ENCODE measurements at regions not wholly inside any gene's neighbourhood (a gene's known extent, or its start where the extent isn't known, plus 50 kb on each side); places are given as distances from the start of the nearest gene placed in this dataset.

- Mint-ChIP-seq H3K36me3 (no peaks in the 10 kb centered on the region), H3K27me3 (ENCODE audit: insufficient read depth, low read depth) (no peaks in the 10 kb centered on the region), H3K4me1 (peaks cover 25% of the 10 kb centered on the region), H3K27ac (no peak overlapping the region), H3K4me3 (no peak overlapping the region), H3K9me3 (peaks cover 5% of the 10 kb centered on the region)
- no peak overlapping the region for H3K4me3 ChIP-seq
- H3K36me3 ChIP-seq: no peaks in the 10 kb centered on the region
- no peak overlapping the region for H3K9ac ChIP-seq
- TF ChIP-seq EZH2 (IDR thresholded peaks at IDR 0.05) (no peak), EZH2phosphoT487 (IDR thresholded peaks at IDR 0.05) (no peak)
- TF ChIP-seq, protein P1, sequence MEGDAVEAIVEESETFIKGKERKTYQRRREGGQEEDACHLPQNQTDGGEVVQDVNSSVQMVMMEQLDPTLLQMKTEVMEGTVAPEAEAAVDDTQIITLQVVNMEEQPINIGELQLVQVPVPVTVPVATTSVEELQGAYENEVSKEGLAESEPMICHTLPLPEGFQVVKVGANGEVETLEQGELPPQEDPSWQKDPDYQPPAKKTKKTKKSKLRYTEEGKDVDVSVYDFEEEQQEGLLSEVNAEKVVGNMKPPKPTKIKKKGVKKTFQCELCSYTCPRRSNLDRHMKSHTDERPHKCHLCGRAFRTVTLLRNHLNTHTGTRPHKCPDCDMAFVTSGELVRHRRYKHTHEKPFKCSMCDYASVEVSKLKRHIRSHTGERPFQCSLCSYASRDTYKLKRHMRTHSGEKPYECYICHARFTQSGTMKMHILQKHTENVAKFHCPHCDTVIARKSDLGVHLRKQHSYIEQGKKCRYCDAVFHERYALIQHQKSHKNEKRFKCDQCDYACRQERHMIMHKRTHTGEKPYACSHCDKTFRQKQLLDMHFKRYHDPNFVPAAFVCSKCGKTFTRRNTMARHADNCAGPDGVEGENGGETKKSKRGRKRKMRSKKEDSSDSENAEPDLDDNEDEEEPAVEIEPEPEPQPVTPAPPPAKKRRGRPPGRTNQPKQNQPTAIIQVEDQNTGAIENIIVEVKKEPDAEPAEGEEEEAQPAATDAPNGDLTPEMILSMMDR (IDR thresholded peaks at IDR 0.05): no peak
- H3K4me2 ChIP-seq: no peak overlapping the region
- H3K9me3 ChIP-seq (ENCODE audit: low read depth): no peaks in the 10 kb centered on the region
- no peak overlapping the region for H3K27ac ChIP-seq
- no peaks in the 10 kb centered on the region for H3K79me2 ChIP-seq (ENCODE audit: low read depth)
- no peak for DNase-seq (ENCODE audit: low spot score)
- no peaks in the 10 kb centered on the region for H4K20me1 ChIP-seq (ENCODE audit: low read depth)
- peaks cover 37% of the 10 kb centered on the region for H3K4me1 ChIP-seq
- H3K27me3 ChIP-seq: no peaks in the 10 kb centered on the region
- no peak overlapping the region for H2AFZ ChIP-seq (replicated peaks)
- H3F3A ChIP-seq (ENCODE audit: low read depth): peaks cover 28% of the 10 kb centered on the region
Measured at GRCh38 chr12:92463171-92463570, 239.6 kb upstream of the PLEKHG7 start.

GRCh38 chr12:92462527-92462926 is 240.3 kb upstream of the PLEKHG7 start:
- Histone ChIP-seq H3K27ac (no peak overlapping the region), H3K9ac (no peak overlapping the region), H3K9me3 (ENCODE audit: low read depth) (no peaks in the 10 kb centered on the region), H2AFZ (replicated peaks) (no peak overlapping the region), H3K36me3 (no peaks in the 10 kb centered on the region), H4K20me1 (ENCODE audit: low read depth) (no peaks in the 10 kb centered on the region), H3K4me3 (no peak overlapping the region), H3K4me1 (peaks cover 33% of the 10 kb centered on the region), H3K27me3 (no peaks in the 10 kb centered on the region), H3K4me2 (no peak overlapping the region), H3K79me2 (ENCODE audit: low read depth) (no peaks in the 10 kb centered on the region), H3F3A (ENCODE audit: low read depth) (peaks cover 28% of the 10 kb centered on the region)
- Mint-ChIP-seq H3K4me3 (no peak overlapping the region), H3K27me3 (ENCODE audit: insufficient read depth, low read depth) (no peaks in the 10 kb centered on the region), H3K9me3 (peaks cover 5% of the 10 kb centered on the region), H3K4me1 (peaks cover 25% of the 10 kb centered on the region), H3K36me3 (no peaks in the 10 kb centered on the region), H3K27ac (no peak overlapping the region)
- DNase-seq (ENCODE audit: low spot score): no peak
- no peak for TF ChIP-seq EZH2 (IDR thresholded peaks at IDR 0.05)
- TF ChIP-seq, protein P1 (IDR thresholded peaks at IDR 0.05): no peak

DNA sequence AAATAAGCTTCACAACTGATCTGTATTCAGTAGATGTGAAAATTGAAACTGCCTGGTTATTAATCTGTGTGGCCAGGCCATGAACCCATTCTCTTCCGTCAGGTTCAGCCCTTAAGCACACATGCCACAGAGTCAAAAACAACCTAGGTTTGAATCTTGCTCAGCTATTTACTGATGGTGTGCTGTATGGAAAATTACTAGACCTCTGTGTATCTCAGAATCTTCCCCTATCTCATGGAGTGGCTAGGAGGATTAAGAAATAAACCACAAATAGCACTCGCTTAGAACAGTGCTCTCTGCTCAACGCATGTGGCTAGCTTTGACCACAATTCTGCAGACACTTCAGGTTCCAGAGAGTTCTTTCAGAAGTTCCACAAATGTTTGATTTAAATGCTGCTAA is 240.7 kb upstream of the PLEKHG7 start:
- H3K27ac Mint-ChIP-seq: no peak overlapping the region
- no peaks in the 10 kb centered on the region for H3K79me2 ChIP-seq (ENCODE audit: low read depth)
- no peak overlapping the region for H3K9ac ChIP-seq
- peaks cover 22% of the 10 kb centered on the region for H3K4me1 Mint-ChIP-seq
- no peak overlapping the region for H3K4me3 ChIP-seq
- H3K27ac ChIP-seq: no peak overlapping the region
- H3K9me3 Mint-ChIP-seq: peaks cover 5% of the 10 kb centered on the region
- no peaks in the 10 kb centered on the region for H3K27me3 Mint-ChIP-seq (ENCODE audit: insufficient read depth, low read depth)
- no peaks in the 10 kb centered on the region for H3K27me3 ChIP-seq
- no peak overlapping the region for H2AFZ ChIP-seq (replicated peaks)
- no peaks in the 10 kb centered on the region for H3K36me3 ChIP-seq
- no peaks in the 10 kb centered on the region for H3K36me3 Mint-ChIP-seq
- no peaks in the 10 kb centered on the region for H3K9me3 ChIP-seq (ENCODE audit: low read depth)
- H3K4me3 Mint-ChIP-seq: no peak overlapping the region
- H3K4me1 ChIP-seq: peaks cover 28% of the 10 kb centered on the region
- TF ChIP-seq EZH2phosphoT487 (IDR thresholded peaks at IDR 0.05): no peak
- TF ChIP-seq, protein P1 (IDR thresholded peaks at IDR 0.05): no peak
- no peak for TF ChIP-seq EZH2 (IDR thresholded peaks at IDR 0.05)
- no peak overlapping the region for H3K4me2 ChIP-seq
- no peaks in the 10 kb centered on the region for H4K20me1 ChIP-seq (ENCODE audit: low read depth)
- no peak for DNase-seq (ENCODE audit: low spot score)
- peaks cover 24% of the 10 kb centered on the region for H3F3A ChIP-seq (ENCODE audit: low read depth)

Measured in neural progenitor cell (in vitro differentiated cells).